HepG2 (cell line): ENCODE measurements at regions not wholly inside any gene's neighbourhood (a gene's known extent, or its start where the extent isn't known, plus 50 kb on each side); places are given as distances from the start of the nearest gene placed in this dataset.

Experiments used
- ARID2 ChIP-seq: sonication (generic); formaldehyde crosslinking; IDR thresholded peaks from 2 replicates; pipeline ENCODE4 v1.8.1; 2022; ENCODE audit warnings: mild to moderate bottlenecking, missing genetic modification reagents, borderline replicate concordance
- CREB1 ChIP-seq, 2 experiments: fragments of 450-650 bp in 1 of 2; IDR thresholded peaks; 2 replicates each; pipeline ENCODE4 v1.6.1; 2016 to 2017; ENCODE audit warnings: control low read depth in 1 of 2, mild to moderate bottlenecking in 1 of 2, missing compliant biosample characterization in 1 of 2, missing genetic modification characterization in 1 of 2
- CTCF ChIP-seq: sonication (generic); formaldehyde crosslinking; IDR thresholded peaks from 2 replicates; pipeline ENCODE4 v1.5.0; 2020; ENCODE audit warnings: mild to moderate bottlenecking, missing genetic modification reagents, moderate library complexity
- DMAP1 ChIP-seq: IDR thresholded peaks from 2 replicates; pipeline ENCODE4 v1.6.1; 2016
- EP300 ChIP-seq, 3 experiments: sonication (generic) in 1 of 3; formaldehyde crosslinking in 1 of 3; IDR thresholded peaks; 2 replicates each; pipeline versions ENCODE4 v1.5.1 to v1.6.1; 2011 to 2020; ENCODE audit warnings: low read depth in 2 of 3, low read length in 2 of 3, borderline replicate concordance in 1 of 3, improper control_type of control experiment in 1 of 3, mild to moderate bottlenecking in 1 of 3, missing genetic modification reagents in 1 of 3, moderate library complexity in 1 of 3
- EZH2 ChIP-seq: conservative IDR thresholded peaks from 2 replicates; pipeline ENCODE4 v1.6.1; 2012; ENCODE audit warnings: mild to moderate bottlenecking, low read depth, low read length, moderate library complexity
- FOXK2 ChIP-seq: fragments of 450-650 bp; IDR thresholded peaks from 2 replicates; pipeline ENCODE4 v1.6.1; 2016
- GRHL1 ChIP-seq: sonication (generic); formaldehyde crosslinking; conservative IDR thresholded peaks from 2 replicates; pipeline ENCODE4 v1.8.0; 2022; ENCODE audit warnings: missing genetic modification reagents
- POLR2A ChIP-seq, 2 experiments: IDR thresholded peaks; 2 replicates each; pipeline ENCODE4 v1.6.1; 2011; ENCODE audit warnings: low read depth in 2 of 2, low read length in 2 of 2, mild to moderate bottlenecking in 1 of 2, moderate library complexity in 1 of 2; ENCODE audit not compliant: insufficient read depth in 1 of 2
- ZFP90 ChIP-seq: sonication (generic); formaldehyde crosslinking; IDR thresholded peaks from 2 replicates; pipeline ENCODE4 v1.8.0; 2022; ENCODE audit warnings: missing genetic modification reagents, mild to moderate bottlenecking, inconsistent platforms, borderline replicate concordance
- ZNF557 ChIP-seq: sonication (generic); formaldehyde crosslinking; IDR thresholded peaks from 2 replicates; pipeline ENCODE4 v1.4.0; 2020; ENCODE audit warnings: missing genetic modification reagents
- TF ChIP-seq, protein P1 (sequence below): sonication (generic); formaldehyde crosslinking; IDR thresholded peaks from 2 replicates; pipeline ENCODE4 v1.4.0; 2020; ENCODE audit warnings: missing genetic modification reagents
- TF ChIP-seq, protein P2 (sequence below): sonication (generic); formaldehyde crosslinking; IDR thresholded peaks from 2 replicates; pipeline ENCODE4 v1.4.0; 2020; ENCODE audit warnings: mild to moderate bottlenecking, missing genetic modification reagents

- TF ChIP-seq CTCF (CRISPR knock-in tag) (no peak), POLR2A (IDR thresholded peaks at IDR 0.05; ENCODE audit: insufficient read depth in 1 of 2, low read depth in 2 of 2, low read length in 2 of 2) (no peak), ZNF557 (CRISPR knock-in tag) (no peak), DMAP1 (no peak), EP300 (IDR thresholded peaks at IDR 0.05; ENCODE audit: low read depth in 2 of 2, low read length in 2 of 2) (no peak), EP300 (CRISPR knock-in tag; IDR thresholded peaks at IDR 0.05; ENCODE audit: borderline replicate concordance) (no peak), EZH2 (no peak), GRHL1 (CRISPR knock-in tag) (no peak), CREB1 (IDR thresholded peaks at IDR 0.05) (no peak), CREB1 (CRISPR knock-in tag; IDR thresholded peaks at IDR 0.05) (no peak), ZFP90 (CRISPR knock-in tag) (no peak), ARID2 (CRISPR knock-in tag) (no peak), FOXK2 (no peak)
- TF ChIP-seq, protein P1, sequence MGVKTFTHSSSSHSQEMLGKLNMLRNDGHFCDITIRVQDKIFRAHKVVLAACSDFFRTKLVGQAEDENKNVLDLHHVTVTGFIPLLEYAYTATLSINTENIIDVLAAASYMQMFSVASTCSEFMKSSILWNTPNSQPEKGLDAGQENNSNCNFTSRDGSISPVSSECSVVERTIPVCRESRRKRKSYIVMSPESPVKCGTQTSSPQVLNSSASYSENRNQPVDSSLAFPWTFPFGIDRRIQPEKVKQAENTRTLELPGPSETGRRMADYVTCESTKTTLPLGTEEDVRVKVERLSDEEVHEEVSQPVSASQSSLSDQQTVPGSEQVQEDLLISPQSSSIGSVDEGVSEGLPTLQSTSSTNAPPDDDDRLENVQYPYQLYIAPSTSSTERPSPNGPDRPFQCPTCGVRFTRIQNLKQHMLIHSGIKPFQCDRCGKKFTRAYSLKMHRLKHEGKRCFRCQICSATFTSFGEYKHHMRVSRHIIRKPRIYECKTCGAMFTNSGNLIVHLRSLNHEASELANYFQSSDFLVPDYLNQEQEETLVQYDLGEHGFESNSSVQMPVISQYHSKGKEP (CRISPR knock-in tag), result no peak
- TF ChIP-seq, protein P2, sequence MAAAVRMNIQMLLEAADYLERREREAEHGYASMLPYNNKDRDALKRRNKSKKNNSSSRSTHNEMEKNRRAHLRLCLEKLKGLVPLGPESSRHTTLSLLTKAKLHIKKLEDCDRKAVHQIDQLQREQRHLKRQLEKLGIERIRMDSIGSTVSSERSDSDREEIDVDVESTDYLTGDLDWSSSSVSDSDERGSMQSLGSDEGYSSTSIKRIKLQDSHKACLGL, result no peak
These were observed 66.7 kb upstream of the IL6 start for GRCh38 chr7:22660293-22660692.
